Activated CD4-positive, alpha-beta T cell treated with anti-CD3 and anti-CD28 coated beads, Interleukin-2, amount 50 U/mL, for 4 hours (primary cell): ENCODE measurements at regions not wholly inside any gene's neighbourhood (a gene's known extent, or its start where the extent isn't known, plus 50 kb on each side); places are given as distances from the start of the nearest gene placed in this dataset.
"Not testable (repeated sequence)": the region's sequence is repeated elsewhere in the genome, so short reads cannot be mapped to it uniquely, and the experiment has no call there.

Experiments
- DNase-seq, 2 experiments: peaks; one replicate each; pipeline ENCODE4 v3.0.0-alpha.2; 2020

DNA sequence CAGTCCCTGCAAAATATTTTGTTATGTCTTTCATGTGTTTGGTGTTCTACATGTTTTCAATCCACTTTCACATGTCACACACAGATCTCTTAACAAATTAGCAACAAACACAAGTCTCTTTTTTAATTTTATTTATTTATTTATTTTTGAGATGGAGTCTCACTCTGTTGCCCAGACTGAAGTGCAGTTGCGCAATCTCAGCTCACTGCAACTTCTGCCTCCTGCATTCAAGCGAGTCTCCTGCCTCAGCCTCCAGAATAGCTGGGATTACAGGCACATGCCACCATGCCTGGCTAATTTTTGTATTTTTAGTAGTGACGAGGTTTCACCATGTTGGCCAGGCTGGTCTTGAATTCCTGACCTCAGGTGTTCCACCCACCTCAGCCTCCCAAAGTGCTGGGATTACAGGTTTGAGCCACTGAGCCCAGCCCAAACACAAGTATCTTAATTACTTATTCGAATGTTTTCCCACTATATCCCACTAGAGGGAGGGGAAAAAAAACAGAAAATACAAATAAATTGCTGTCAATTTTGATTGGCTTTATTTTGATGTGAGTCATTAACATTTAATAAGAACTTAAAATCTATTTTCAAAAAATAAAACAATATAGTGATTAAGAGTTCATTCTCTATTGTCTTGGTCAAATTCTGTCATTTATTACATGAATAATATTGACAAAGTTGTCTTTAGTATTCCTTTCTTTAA is 1641.0 kb upstream of the CELF4 start:
- DNase-seq, result not testable (repeated sequence)

DNA sequence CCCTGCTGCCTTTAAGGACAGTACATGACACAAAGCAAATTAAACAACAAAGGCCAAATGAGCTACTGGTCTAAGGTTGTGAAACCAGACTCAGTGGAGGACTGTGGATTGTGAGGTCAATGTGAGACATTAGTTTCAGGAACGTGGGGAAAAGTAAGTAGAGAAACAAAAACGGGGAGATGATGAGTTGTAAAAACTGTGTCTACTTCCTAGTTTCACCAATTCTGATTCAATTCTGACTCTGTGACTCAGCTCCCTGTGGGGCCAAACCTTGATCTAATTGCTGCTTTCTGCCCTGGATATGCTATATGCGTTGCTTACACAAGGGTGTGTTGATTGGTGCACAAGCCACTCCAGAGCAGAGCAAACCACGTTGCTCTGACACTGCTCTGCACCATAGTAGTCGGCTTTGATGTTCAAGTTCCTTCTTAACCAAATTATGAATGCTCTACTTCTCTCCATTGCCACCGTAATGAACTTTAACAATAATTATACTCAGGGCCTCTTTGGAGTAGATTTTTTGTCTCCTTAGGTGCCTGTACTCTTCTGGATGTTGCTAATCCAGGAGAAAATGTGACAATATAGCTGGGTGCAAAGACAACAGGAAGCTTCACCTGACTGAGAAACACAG is 1640.1 kb upstream of the CELF4 start:
- DNase-seq, result no peak

DNA sequence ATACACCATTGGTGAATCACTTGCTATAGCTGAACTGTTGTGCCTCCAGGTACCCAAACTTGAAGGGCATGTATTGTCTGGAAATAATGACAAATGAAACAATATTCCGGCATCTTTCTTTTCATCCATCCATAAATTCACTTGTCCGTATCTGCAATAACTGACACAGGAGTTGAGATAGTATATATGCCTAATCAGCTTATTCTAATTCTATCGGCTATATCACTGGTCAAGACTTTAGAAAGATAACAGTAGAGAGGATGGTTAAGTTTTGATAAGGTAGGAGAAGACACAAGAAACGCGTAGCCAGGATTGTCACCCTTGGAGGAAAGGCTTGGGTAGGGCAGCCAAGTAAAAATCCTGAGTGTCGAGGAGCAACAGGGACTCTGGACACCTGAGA is 1634.6 kb upstream of the CELF4 start:
- DNase-seq, result no peak

DNA sequence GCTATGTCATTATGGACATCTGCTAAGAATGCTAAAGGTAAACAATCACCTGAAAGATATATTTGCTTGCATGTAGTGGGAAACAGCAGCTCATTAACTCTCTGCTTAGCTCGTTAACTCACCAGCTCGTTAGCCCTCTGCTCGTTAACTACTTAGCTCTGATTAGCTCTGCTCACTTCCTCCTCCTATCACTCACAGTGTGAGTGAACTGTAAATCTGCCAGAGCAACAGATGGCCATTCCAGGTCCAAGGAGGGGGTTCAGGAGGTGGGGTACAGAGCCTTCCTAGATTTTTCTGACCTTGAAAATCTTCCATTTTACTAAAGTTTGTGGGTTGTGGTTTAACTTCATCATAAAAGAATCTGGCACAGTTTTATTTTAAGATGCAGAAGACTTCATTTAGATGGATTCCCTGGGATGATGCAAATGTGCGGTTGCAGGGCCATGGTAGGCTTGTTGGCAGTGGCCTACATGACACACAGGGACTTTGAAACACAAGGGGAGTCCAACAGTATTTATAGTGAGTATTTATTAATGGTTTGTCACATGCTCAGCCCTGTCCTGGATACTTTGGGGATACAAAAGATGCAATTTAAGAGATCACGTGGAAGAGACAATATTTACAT is 1633.7 kb upstream of the CELF4 start:
- DNase-seq, result no peak

DNA sequence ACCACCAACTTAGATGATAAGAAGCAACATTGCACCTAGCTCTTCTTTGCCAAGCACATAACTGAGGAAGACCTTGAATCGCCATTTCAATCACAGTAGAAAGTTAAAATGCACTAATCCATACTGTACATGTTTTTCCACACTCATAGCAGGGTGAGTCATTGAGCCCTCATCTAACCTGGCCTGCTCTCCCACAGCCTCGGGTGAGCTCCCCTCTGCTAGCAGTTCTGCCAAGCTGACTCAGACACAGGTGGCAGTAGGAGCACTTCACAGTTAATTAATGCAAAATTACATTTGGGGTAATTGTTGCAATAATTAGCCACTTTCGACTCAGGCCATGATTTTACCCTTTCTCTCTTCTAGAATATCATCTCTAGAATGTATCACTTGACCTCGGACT is 1632.8 kb upstream of the CELF4 start:
- no peak for DNase-seq

DNA sequence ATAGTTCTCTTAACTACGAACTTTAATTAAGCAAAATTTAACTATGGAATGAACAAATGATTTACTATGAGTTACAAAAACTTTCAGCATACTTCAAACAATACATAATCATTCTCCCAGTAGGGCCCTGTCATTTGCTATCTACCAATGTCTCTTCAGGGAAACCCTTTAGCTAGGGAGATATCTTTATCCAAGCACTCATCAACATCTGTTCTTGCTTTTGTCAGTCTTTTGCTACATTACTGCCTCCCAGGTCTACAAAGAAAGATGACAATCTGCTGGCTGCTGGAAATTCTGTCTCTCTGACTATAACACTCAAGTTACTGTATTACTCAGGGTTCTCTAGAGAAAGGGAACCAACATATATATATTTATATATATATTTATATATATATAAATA is 1626.3 kb upstream of the CELF4 start:
- DNase-seq, result no peak

DNA sequence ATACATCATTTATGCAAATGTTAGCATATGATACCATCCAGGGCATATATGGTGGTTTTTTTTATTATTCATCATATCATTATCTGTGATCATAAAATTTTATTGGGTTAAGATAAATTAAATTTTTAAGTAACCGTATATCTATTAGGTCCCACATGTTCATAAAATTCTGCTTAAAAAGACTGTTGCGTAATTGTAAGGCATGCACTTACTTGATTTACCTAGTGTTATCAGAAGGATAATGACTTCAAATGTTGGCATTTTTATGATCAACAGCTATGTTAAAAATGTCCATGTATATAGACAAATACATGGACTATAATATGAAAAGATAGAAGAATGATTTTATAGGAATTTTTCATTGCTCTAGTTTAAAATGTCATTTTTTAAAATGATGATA is 1625.5 kb upstream of the CELF4 start:
- no peak for DNase-seq

DNA sequence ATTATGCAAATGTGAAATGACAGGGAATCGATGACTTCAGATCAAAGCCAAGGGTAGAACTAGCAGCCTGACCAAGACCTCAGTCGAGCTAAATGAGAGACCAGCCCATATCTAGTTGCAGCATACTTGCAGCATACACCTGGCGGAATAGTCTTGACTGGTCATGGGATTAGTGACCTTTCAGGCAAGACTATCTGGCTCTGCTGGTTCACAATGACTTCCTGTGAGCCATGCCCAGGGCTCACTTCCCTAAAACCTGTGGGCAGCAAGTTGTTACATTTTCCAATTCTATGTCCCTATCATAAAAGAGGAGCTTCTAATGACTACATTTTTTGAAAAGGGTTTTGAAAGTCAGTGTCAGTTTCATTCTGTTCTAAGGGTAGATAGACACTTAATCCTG is 1624.9 kb upstream of the CELF4 start:
- no peak for DNase-seq

DNA sequence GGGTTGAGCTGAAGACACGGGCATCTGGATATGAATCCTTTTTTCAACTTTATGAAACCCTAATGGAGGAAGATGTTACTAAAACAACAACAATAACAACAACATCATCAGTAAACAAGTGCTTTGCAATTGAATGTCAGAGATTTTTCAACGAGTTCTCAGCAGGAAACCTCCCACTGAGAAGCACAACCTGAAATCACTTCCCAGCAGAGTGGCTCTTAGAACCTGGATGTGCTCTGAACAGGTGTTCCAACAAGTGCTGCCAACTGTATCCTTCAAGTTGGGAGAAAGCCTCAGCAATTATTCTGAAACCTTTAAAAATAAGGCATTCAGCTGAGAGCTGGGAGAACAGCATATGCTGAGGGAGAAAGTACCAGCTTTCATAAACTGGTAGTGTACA is 1622.7 kb upstream of the CELF4 start:
- DNase-seq, result no peak

DNA sequence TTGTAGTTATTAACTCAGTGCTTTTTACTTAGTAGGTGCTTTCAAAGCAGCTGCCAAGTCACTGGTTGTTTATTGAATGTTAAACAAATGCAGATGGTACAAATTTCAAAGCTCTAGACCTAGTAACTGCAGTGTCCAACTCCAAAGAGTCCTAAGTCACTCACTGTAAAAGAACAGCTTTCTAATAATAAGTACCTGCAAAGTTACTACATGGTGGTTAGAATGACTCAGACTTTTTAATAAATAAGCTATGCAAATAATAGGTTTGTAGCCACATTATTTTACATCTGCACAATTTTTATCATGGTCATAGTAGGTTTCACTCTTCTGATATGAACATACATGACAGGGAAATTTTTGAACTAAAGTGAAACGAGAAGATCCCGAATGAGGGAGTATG is 1620.4 kb upstream of the CELF4 start:
- DNase-seq, result no peak

DNA sequence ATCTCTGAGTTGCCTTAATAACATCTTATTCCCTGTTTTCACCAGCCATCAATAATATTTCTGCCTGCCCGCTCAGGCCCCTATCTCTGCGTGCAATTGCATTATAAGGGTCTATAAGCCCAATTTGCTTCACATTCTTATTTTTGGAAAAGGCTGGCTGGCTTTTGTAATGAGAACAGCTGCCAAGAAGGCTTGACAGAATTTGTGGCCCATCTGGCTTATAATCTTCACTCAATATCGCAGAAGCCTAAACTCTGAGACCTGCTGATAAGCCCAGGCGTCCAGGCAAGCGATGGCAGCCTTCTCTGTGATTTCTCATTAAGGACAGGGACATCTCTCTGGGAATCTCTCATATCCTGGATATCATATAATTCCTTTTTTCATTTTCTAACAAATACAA is 1618.6 kb upstream of the CELF4 start:
- no peak for DNase-seq

DNA sequence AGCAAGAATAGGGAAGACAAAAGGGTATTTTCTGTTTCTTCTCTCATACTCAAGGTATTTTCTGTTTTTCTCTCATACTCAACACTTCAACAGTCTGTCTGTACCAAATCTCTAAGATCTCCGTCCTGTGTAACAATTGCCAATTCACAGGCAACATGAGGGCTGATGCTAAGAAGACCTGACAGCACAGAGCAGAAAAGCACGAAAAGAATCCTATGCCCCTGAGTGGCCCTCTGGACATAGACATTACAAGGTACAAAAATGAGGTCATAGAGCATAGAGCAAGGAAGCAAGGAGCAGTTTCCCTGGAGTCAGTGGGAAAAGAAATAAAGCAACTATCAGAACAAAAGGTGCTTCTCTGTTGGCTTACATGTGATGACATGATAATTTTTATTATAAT is 1612.6 kb upstream of the CELF4 start:
- DNase-seq, result no peak

DNA sequence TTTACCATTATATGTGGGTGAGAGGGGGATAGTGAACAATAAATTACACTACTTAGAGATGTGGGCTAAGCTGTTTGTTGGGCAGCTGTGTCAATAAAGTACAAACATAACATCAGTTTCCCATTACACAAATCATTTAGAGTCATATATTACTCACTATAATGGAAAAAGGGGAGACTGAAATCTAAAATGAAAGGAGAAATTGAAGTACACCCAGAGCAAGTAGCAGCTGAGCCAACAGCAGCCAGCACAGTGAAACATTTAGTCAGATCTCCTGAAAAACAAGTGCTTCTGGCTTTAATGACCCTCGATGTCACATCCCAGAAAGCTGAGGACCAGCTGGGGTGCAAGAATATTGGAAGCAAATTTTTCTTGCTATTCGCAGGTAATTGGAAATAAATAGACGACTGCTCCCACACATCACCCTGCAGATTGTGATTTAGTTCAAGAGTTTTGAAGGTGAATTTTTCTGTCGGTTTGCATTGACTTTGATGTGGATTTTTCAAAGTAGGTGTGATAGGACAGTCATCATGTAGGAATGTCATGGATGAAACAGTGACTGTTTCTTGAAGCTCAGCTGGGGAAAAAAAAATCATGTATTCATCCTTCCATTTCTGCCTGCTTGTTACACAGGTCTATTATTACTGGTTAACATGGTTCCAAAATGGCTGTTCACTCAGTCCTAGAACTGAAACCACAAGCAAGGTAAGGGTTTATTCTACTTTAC is 1607.3 kb upstream of the CELF4 start:
- DNase-seq, result no peak

DNA sequence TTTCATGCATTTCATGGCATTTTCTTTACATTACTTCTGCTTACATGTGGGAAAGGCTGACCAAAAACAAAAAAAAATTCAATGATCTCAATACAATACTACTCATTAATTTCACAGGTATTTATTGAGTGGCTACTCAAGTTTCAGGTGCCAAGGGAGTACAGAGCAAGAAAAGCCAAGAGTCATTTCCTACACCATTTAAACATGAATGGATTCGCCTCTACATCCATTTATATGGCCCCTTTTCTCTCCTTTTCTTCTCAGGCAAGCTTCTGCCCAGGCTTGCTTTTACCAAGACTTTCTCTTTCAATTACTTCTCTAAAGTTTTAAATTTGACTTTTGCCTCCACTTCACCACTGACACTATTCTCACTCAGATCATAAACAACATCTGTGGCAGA is 1603.1 kb upstream of the CELF4 start:
- DNase-seq, result no peak

DNA sequence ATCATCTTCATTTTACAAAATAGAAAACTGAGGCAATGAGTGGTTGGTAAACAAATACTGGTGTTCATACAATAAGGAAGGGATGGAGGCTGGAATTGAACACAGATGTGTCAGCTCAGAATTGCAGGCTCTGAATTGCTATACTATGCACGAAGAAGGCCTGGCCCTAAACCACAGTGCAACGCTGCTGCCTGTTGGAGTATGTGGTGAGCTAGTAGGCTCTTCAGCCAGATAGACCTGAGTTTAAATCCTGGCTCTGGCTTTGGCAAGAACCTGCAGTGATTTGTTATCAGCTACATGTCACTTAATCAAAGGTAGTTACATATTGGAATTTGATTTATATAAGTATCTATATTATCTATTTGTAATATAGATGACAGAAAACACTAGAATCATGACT is 1602.4 kb upstream of the CELF4 start:
- DNase-seq, result no peak

DNA sequence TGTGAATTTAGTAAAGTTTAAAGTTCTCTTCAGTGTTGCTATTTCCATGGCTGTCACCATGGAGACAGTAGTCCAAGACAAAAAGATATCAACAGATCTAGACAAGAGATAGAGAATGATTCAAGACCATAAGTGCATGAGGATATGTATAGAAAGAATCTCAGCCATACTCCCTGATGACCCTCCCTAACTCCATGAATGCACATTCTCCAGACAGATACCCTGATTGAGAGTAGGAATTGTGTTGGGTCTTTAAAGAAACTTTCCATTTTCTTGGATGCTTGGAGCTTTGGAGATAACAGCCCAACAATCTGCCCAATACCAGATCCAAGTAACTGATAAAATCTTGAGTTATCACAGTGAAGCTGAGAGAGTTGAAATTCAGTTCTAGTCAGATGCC is 1601.2 kb upstream of the CELF4 start:
- no peak for DNase-seq

DNA sequence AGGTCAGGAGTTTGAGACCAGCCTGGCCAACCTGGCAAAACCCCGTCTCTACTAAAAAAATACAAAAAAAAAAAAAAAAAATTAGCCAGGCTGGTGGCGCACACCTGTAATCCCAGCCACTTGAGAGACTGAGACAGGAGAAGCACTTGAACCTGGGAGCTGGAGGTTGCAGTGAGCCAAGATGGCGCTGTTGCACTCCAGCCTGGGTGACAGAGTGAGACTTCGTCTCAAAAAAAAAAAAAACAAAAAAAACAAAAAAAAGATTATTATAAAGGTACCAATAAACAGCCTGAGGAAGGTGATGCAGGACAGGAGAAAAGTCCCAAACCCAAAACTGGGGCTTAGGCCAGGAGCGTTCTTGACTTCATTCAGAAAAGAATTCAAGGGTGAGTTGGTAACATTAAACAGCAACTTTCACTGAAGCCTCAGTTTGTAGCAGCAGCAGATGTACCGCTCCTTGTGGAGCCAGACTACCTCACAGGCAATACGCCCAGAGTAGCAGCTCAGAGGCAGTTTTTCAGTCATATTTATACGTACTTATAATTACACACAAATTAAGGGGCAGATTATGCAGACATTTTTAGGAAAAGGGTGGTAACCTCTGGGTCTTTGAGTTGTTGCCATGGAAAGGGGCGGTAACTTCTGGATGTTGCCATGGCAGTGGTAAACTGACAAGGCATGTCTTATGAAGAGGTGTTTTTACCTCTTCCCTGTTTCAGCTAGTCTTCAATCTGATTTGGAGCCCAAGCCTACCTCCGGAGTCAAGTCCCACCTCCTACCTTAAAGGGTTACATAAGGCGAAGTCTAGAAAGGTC is 1596.6 kb upstream of the CELF4 start:
- DNase-seq, result no peak

DNA sequence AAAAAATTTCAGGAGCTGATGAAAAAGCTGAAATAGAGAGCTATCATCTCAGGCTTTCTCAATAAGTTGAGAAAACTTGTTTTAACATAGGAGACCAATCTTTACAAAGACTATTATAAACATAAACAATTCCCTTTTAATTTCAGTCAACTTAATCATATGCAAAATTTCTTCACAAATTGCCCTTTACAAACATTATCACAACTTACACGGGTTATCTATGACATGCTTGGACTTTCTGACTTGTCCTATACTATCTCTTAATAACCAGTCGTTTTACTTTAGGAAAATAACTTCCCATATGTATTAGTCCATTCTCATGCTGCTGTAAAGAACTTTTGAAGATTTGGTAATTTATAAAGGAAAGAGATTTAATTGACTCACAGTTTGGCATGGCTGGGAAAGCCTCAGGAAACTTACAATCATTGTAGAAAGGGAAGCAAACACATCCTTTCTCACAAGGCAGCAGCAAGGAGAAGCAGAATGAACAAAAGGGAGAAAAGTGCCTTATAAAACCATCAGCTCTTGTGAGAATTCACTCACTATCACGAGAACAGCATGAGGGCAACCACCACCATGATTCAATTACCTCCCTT is 1583.7 kb upstream of the CELF4 start:
- no peak for DNase-seq

DNA sequence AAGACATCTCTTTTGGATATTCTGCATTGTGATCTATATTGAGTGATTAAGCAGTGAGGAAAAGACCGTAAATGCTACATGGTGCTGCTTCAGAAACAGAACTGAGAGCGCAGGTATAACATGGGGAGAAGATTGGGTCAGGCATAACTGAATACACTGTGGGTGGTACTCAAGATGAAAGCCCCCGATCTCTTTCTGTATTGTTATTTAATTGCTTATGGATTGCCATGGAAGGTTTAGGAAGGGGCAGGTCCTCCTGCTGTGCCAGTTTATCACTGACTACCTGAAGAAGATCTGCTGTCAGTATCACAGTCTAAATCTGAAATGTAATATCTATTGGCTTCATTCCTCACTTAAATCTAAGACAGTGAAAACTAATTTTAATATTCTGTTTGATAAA is 1568.7 kb upstream of the CELF4 start:
- no peak for DNase-seq

DNA sequence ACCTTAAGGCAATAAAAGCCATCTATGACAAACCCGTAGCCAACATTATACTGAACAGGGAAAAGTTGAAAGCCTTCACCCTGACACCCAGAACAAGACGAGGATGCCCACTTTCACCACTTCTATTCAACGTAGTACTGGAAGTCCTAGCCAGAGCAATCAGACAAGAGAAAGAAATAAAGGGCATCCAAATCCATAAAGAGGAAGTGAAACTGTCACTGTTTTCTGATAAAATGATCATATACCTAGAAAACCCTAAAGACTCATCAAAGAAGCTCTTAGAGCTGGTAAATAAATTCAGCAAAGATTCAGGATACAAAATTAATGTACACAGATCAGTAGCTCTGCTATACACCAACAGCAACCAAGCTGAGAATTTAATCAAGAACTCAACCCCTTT is 1561.9 kb upstream of the CELF4 start:
- not testable (repeated sequence) for DNase-seq

DNA sequence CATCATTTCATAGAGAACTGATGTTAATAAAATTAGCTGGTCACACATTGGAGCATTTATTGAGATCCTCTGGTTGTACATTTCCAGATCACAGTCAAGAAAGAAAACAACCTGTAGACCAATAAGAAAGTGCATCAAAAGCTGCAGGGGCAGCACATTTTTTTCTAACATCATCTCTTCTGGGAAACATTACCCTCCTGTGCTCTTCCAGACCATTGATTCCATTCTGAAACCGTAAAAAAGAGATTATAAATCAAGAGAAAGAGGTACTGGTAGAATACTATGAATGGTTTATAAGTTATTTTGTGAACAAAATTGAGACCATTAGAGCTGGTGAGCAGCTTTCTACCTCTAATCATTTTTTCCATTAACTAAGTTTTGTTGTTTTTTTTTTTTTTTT is 1548.2 kb upstream of the CELF4 start:
- DNase-seq, result no peak

DNA sequence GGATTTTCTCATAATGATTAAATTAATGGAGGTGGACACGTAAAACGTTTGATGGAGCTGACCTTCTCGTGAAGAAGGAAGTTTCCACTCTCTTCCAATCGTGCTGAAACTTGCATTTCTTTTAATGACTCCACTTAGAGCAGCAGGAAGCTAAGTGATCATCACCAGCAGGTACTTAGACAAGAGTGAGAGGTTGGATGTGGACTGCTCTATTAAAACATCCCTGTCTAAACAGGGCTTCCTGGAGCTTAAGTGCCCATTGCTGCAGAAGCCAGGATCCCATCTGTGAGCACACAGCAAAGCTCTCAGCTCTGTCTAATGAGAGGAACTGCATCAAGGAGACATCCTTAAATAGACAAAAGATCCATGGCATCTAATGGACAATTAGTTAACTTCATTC is 1539.5 kb upstream of the CELF4 start:
- DNase-seq, result no peak

DNA sequence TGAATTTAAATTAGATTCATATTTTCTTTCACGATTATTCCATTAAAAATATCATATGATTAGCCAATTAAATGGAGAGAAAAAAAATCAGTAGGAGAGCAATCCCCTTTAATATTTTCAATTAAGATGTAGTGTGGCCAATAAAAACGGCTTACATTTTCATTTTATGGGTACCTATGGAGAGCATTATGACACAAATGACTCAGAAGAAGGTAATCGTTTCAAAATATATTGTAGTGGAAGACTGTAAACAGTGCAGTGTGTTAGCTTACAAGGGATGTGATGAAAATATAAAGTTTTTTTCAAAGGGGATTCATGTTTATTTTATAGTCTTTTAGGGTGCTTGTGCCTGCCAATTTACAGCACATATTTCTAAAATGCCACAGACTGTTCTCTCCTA is 1507.4 kb upstream of the CELF4 start:
- DNase-seq, result no peak
